ENCODE measurements at regions not wholly inside any gene's neighbourhood (a gene's known extent, or its start where the extent isn't known, plus 50 kb on each side); places are given as distances from the start of the nearest gene placed in this dataset.

GRCh38 chr2:46824611-46825010 lies 91.0 kb downstream of the MCFD2 start:
- Mint-ChIP-seq H3K4me1 (ENCODE audit: low read depth) (no peaks in the 10 kb centered on the region), H3K36me3 (ENCODE audit: low read depth) (no peaks in the 10 kb centered on the region), H3K27me3 (peaks cover 5% of the 10 kb centered on the region), H3K9me3 (no peaks in the 10 kb centered on the region), H3K4me3 (no peak overlapping the region), H3K27ac (no peak overlapping the region)
- no peak for ATAC-seq
- no peak for TF ChIP-seq CTCF (IDR thresholded peaks at IDR 0.05)
- ChIA-PET CTCF (no interaction called here), POLR2A (interaction anchor here (0.6 kb wide), 1 partner anchor 17 kb away, joined by 3 read pairs; no protein-coding TSS in a partner anchor)
- DNase-seq: no peak
- intact Hi-C loops (cut with micrococcal nuclease): no loop called here

GRCh38 chr2:46821600-46821999 lies 94.0 kb downstream of the MCFD2 start:
- DNase-seq (no peak), ATAC-seq (no peak)
- Mint-ChIP-seq H3K36me3 (ENCODE audit: low read depth) (no peaks in the 10 kb centered on the region), H3K27ac (no peak overlapping the region), H3K27me3 (peaks cover 2% of the 10 kb centered on the region), H3K4me1 (ENCODE audit: low read depth) (no peaks in the 10 kb centered on the region), H3K4me3 (no peak overlapping the region), H3K9me3 (no peaks in the 10 kb centered on the region)
- CTCF ChIA-PET: no interaction called here
- no peak for TF ChIP-seq CTCF (IDR thresholded peaks at IDR 0.05)
- POLR2A ChIA-PET: no interaction called here
- intact Hi-C loops (cut with micrococcal nuclease): no loop called here

GRCh38 chr2:46818819-46819218 lies 96.8 kb downstream of the MCFD2 start:
- Mint-ChIP-seq H3K4me3 (no peak overlapping the region), H3K27me3 (peaks cover 2% of the 10 kb centered on the region)

DNA sequence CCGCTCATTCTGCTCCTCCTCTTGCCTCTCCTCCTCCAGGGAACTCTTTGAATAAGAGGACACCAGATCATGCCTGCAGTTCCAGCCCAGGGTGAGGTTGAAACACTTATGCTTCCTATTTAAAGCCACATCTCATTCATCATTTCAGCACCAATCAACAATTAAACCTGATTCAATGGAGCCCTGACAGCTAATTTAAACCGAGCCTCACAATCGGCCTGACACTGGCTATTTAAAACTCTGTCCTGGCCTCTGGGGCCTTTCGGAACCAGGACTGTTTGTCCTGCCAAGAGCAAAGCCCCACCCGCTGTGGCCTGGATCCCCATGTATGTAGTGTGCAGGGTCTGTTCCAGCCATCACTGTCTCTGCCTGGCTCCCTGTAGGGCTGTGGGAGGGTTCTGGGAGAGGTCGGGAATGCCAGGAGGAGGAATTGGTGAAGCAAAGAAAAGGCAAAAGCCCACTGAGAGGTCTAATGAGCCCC lies 97.4 kb downstream of the MCFD2 start:
- ChIA-PET CTCF (no interaction called here), POLR2A (no interaction called here)
- TF ChIP-seq CTCF (IDR thresholded peaks at IDR 0.05): no peak
- Mint-ChIP-seq H3K4me1 (ENCODE audit: low read depth) (no peaks in the 10 kb centered on the region), H3K36me3 (ENCODE audit: low read depth) (no peaks in the 10 kb centered on the region), H3K9me3 (no peaks in the 10 kb centered on the region), H3K27ac (no peak overlapping the region), H3K4me3 (no peak overlapping the region), H3K27me3 (peaks cover 4% of the 10 kb centered on the region)
- no peak for DNase-seq
- no peak for ATAC-seq
- intact Hi-C loops (cut with micrococcal nuclease): no loop called here

More at GRCh38 chr2:46818819-46819218, 96.8 kb downstream of the MCFD2 start:
- H3K27ac Mint-ChIP-seq: no peak overlapping the region
- no peaks in the 10 kb centered on the region for H3K36me3 Mint-ChIP-seq (ENCODE audit: low read depth)
- no peak for TF ChIP-seq CTCF (IDR thresholded peaks at IDR 0.05)
- no peaks in the 10 kb centered on the region for H3K9me3 Mint-ChIP-seq
- no peaks in the 10 kb centered on the region for H3K4me1 Mint-ChIP-seq (ENCODE audit: low read depth)
- ATAC-seq: no peak
- CTCF ChIA-PET: no interaction called here
- intact Hi-C loops (cut with micrococcal nuclease): no loop called here
- no peak for DNase-seq
- POLR2A ChIA-PET: no interaction called here

DNA sequence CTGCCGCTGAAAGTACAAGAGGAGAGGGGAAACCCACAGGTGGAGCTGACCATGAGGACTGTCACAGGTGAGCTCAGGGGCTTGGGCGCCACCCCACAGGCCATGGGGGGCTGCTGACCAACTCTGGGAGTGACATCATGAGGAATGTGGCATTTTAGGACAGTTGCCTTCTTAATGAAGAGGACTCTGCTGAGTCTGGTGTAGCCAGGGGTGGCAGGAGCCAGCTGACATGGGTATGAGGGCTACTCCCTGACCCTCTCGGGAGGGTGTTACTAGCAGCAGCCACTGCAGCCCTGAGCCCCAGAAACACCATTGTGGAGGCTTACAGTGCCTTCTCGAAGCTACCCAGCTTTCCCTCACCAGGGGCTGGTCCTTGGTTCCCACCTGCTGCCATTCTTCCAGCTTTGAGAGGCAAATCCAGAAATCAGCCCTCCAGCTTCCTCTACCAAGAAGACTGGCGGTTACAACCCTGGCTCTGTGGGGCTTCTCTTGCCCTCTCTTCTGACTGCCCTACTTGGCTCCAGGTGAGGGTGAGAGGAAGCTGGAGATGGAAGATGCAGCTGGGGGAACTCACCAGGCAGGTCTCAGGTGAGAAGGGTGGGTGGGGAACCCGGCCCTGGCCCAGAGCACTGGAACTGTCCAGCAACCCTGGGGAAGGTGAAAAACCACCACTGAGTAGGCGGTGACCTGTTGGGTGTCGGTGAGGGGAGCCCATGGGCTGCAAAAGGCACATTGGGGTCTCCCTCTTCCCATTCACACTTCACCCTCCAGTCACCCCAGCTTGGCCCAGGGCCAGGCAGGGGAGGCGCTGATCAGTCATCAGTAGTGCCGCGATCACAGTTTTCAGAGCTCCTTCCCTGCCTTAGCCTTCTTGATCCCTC lies 98.5 kb downstream of the MCFD2 start:
- ChIA-PET POLR2A (no interaction called here), CTCF (no interaction called here)
- Mint-ChIP-seq H3K4me3 (no peak overlapping the region), H3K27ac (no peak overlapping the region), H3K27me3 (peaks cover 4% of the 10 kb centered on the region), H3K4me1 (ENCODE audit: low read depth) (no peaks in the 10 kb centered on the region), H3K36me3 (ENCODE audit: low read depth) (no peaks in the 10 kb centered on the region), H3K9me3 (no peaks in the 10 kb centered on the region)
- DNase-seq (no peak), ATAC-seq (no peak)
- no peak for TF ChIP-seq CTCF (IDR thresholded peaks at IDR 0.05)
- intact Hi-C loops (cut with micrococcal nuclease): no loop called here
